Loucy (cell line): ENCODE measurements at regions not wholly inside any gene's neighbourhood (a gene's known extent, or its start where the extent isn't known, plus 50 kb on each side); places are given as distances from the start of the nearest gene placed in this dataset.

Source experiments
- H2AFZ ChIP-seq: fragments of 200-600 bp; sonication (generic); 2 replicates; pipeline ENCODE4 v1.6.0; 2016; ENCODE audit warnings: antibody characterized with exemption, mild to moderate bottlenecking, low read length, moderate library complexity
- H3F3A ChIP-seq: fragments of 200-600 bp; 2 replicates; pipeline ENCODE4 v1.6.0; 2016; ENCODE audit warnings: antibody characterized with exemption, low read depth, mild to moderate bottlenecking
- H3K27me3 ChIP-seq: fragments of 200-600 bp; sonication (generic); 2 replicates; pipeline ENCODE4 v1.6.1; 2014; ENCODE audit warnings: low read length, mild to moderate bottlenecking; ENCODE audit not compliant: insufficient read depth, poor library complexity, severe bottlenecking
- H3K36me3 ChIP-seq: fragments of 200-600 bp; sonication (generic); 2 replicates; pipeline ENCODE4 v1.6.1; 2016; ENCODE audit warnings: low read length; ENCODE audit not compliant: insufficient read depth
- H3K4me1 ChIP-seq: fragments of 200-600 bp; sonication (generic); 2 replicates; pipeline ENCODE4 v1.5.1; 2014; ENCODE audit warnings: low read length, mild to moderate bottlenecking; ENCODE audit not compliant: insufficient read depth, poor library complexity, severe bottlenecking
- H3K4me2 ChIP-seq: fragments of 200-600 bp; sonication (generic); 2 replicates; pipeline ENCODE4 v1.6.0; 2014; ENCODE audit warnings: antibody characterized with exemption, low read length, low read depth, mild to moderate bottlenecking; ENCODE audit not compliant: poor library complexity, severe bottlenecking
- H3K4me3 ChIP-seq: fragments of 200-600 bp; sonication (generic); 2 replicates; pipeline ENCODE4 v1.5.1; 2014; ENCODE audit warnings: low read length, mild to moderate bottlenecking, mixed read lengths; ENCODE audit not compliant: poor library complexity, severe bottlenecking
- H3K79me2 ChIP-seq: fragments of 200-600 bp; sonication (generic); 2 replicates; pipeline ENCODE4 v1.6.1; 2014; ENCODE audit warnings: low read length; ENCODE audit not compliant: insufficient read depth
- H3K9ac ChIP-seq: fragments of 200-600 bp; sonication (generic); 2 replicates; pipeline ENCODE4 v1.6.0; 2014; ENCODE audit warnings: mild to moderate bottlenecking, low read depth, low read length, moderate library complexity; ENCODE audit not compliant: poor library complexity, severe bottlenecking
- H3K9me2 ChIP-seq: fragments of 200-600 bp; sonication (generic); replicated peaks from 2 replicates; pipeline ENCODE4 v1.6.1; 2016; ENCODE audit warnings: low read depth, low read length, mixed read lengths
- H3K9me3 ChIP-seq: fragments of 200-600 bp; sonication (generic); 2 replicates; pipeline ENCODE4 v1.6.1; 2014; ENCODE audit warnings: mild to moderate bottlenecking, antibody characterized with exemption, low read length, low read depth; ENCODE audit not compliant: insufficient read depth
- H4K20me1 ChIP-seq: fragments of 200-600 bp; sonication (generic); 2 replicates; pipeline ENCODE4 v1.6.0; 2014; ENCODE audit warnings: antibody characterized with exemption, low read length, mild to moderate bottlenecking; ENCODE audit not compliant: insufficient read depth, poor library complexity, severe bottlenecking
- CTCF ChIP-seq: fragments of 200-600 bp; sonication (generic); conservative IDR thresholded peaks from 2 replicates; pipeline ENCODE4 v1.5.1; 2014; ENCODE audit warnings: mild to moderate bottlenecking, antibody characterized with exemption, low read length
- EZH2phosphoT487 ChIP-seq: fragments of 200-600 bp; IDR thresholded peaks from 2 replicates; pipeline ENCODE4 v1.6.1; 2018; ENCODE audit warnings: antibody characterized with exemption, mild to moderate bottlenecking, moderate library complexity, borderline replicate concordance

- Histone ChIP-seq H2AFZ (no peak overlapping the region), H3K9me2 (no peaks in the 10 kb centered on the region), H3K36me3 (no peaks in the 10 kb centered on the region), H3K27me3 (no peaks in the 10 kb centered on the region), H3K4me1 (no peaks in the 10 kb centered on the region), H3K79me2 (no peaks in the 10 kb centered on the region), H4K20me1 (no peaks in the 10 kb centered on the region), H3K4me2 (no peak overlapping the region), H3K9ac (no peak overlapping the region), H3F3A (no peaks in the 10 kb centered on the region), H3K9me3 (no peaks in the 10 kb centered on the region), H3K4me3 (no peak overlapping the region)
- TF ChIP-seq CTCF: no peak
- no peak for TF ChIP-seq EZH2phosphoT487
These were observed 192.1 kb downstream of the IDS start for GRCh38 chrX:149312988-149313387.

GRCh38 chrX:149312097-149312496 is 193.0 kb downstream of the IDS start:
- H2AFZ ChIP-seq: no peak overlapping the region
- no peaks in the 10 kb centered on the region for H3K4me1 ChIP-seq
- no peaks in the 10 kb centered on the region for H3K27me3 ChIP-seq
- no peak overlapping the region for H3K9ac ChIP-seq
- no peaks in the 10 kb centered on the region for H3F3A ChIP-seq
- H3K79me2 ChIP-seq: no peaks in the 10 kb centered on the region
- H3K4me3 ChIP-seq: no peak overlapping the region
- no peaks in the 10 kb centered on the region for H3K9me3 ChIP-seq
- H3K9me2 ChIP-seq: no peaks in the 10 kb centered on the region
- H3K4me2 ChIP-seq: no peak overlapping the region
- TF ChIP-seq EZH2phosphoT487 (no peak), CTCF (no peak)
- no peaks in the 10 kb centered on the region for H4K20me1 ChIP-seq
- H3K36me3 ChIP-seq: no peaks in the 10 kb centered on the region

- TF ChIP-seq EZH2phosphoT487 (no peak), CTCF (no peak)
- H3K4me1 ChIP-seq: no peaks in the 10 kb centered on the region
- no peaks in the 10 kb centered on the region for H3K27me3 ChIP-seq
- H3K79me2 ChIP-seq: no peaks in the 10 kb centered on the region
- H3K9me3 ChIP-seq: no peaks in the 10 kb centered on the region
- H3K9ac ChIP-seq: no peak overlapping the region
- H3K4me3 ChIP-seq: no peak overlapping the region
- H3K9me2 ChIP-seq: no peaks in the 10 kb centered on the region
- no peaks in the 10 kb centered on the region for H4K20me1 ChIP-seq
- no peaks in the 10 kb centered on the region for H3F3A ChIP-seq
- H2AFZ ChIP-seq: no peak overlapping the region
- H3K36me3 ChIP-seq: no peaks in the 10 kb centered on the region
- no peak overlapping the region for H3K4me2 ChIP-seq
These were observed 202.4 kb downstream of the IDS start for GRCh38 chrX:149302705-149303104.
